DMS153 (cell line): ENCODE measurements at regions not wholly inside any gene's neighbourhood (a gene's known extent, or its start where the extent isn't known, plus 50 kb on each side); places are given as distances from the start of the nearest gene placed in this dataset.
"Not testable (repeated sequence)": the region's sequence is repeated elsewhere in the genome, so short reads cannot be mapped to it uniquely, and the experiment has no call there.

Experiments used
- DNase-seq: peaks from one replicate; lab custom pipeline; 2025; lab: John Stamatoyannopoulos, UW

DNA sequence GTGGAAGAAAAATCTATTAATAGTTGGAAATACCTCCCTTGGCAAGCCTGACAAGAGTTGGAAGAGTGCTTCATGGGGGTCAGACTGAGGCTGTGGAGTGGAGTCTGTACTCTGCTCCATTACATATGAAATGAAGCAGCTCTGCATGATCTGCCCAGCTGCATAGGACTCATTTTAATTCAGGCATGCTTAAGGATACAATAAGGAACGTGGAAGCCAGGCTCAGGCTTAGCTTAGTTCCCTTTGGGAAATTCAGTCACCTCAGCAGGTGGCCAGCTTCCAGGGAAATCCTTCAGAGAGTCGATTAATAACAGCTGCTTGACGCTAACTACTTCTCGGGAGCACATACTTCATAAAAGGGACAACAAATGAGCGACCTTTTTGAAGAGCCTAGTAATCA, 1672.9 kb upstream of the WWC1 start:
- DNase-seq, result no peak

DNA sequence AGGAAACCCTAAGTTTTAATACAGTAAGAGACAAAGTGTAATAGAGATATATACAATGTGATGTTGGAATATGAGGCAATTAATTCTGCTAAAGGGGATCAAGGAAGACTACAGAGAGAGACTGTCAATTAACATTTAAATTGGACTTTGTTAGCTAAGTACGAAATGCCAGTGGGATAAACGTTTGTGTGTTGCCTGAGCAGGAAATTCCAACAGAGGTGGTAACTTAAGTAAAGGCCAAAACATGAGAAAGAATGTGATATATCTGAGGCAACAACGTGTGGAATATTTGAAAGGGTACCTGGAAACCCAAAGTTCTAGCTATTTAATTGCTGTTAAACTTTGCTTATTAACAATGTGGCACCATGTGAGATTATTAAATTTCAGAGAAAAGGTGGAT, 1666.9 kb upstream of the WWC1 start:
- no peak for DNase-seq

- no peak for DNase-seq
Measured at GRCh38 chr5:166625210-166625865, 1666.1 kb upstream of the WWC1 start.

GRCh38 chr5:166637295-166637694, 1654.2 kb upstream of the WWC1 start:
- no peak for DNase-seq

- no peak for DNase-seq
Measured at GRCh38 chr5:166639151-166639550, 1652.3 kb upstream of the WWC1 start.

GRCh38 chr5:166640136-166640535, 1651.3 kb upstream of the WWC1 start:
- DNase-seq, result not testable (repeated sequence)

DNA sequence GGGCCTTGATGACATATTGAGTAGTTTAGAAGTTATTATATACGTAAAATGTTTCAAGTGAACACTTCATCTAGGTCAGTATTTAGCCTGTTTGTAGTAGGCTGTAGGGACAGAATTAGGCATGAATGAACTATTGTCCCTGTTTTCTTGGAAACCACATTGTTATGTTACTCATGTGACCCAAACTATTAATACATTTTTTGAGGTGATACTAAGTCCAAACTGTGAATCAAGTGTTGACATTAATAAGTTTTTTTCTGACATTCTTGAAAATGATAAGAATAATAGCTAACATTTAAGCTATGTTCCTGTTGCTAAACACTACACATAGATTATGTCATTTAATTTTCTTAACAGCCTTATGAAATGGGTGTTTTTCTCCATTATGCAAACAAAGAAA, 1642.7 kb upstream of the WWC1 start:
- DNase-seq, result no peak

- no peak for DNase-seq
Measured at GRCh38 chr5:166649676-166650075, 1641.8 kb upstream of the WWC1 start.

GRCh38 chr5:166651234-166651633, 1640.2 kb upstream of the WWC1 start:
- no peak for DNase-seq

- DNase-seq, result no peak
Measured at GRCh38 chr5:166671811-166672210, 1619.6 kb upstream of the WWC1 start.

GRCh38 chr5:166672431-166672830, 1619.0 kb upstream of the WWC1 start:
- no peak for DNase-seq

GRCh38 chr5:166677891-166678290, 1613.6 kb upstream of the WWC1 start:
- no peak for DNase-seq

DNA sequence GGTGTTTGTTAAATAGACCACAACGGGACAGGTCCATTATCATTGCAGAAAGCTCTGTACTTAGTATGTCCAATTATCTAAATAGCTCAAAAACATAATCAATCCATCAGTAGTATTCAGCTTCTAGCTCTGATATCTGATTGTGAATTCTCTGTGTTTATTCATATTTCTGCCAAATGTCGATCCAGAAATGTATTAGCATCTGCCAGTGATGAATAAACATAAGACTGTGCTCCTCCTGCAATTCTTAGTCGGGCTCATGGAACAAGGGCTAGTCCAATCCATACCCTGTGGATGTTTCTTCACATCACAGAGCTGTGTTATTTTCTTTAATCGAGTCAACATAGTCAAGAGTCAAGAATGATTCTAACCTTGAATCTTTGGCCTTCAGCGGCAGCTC, 1612.1 kb upstream of the WWC1 start:
- DNase-seq, result no peak

DNA sequence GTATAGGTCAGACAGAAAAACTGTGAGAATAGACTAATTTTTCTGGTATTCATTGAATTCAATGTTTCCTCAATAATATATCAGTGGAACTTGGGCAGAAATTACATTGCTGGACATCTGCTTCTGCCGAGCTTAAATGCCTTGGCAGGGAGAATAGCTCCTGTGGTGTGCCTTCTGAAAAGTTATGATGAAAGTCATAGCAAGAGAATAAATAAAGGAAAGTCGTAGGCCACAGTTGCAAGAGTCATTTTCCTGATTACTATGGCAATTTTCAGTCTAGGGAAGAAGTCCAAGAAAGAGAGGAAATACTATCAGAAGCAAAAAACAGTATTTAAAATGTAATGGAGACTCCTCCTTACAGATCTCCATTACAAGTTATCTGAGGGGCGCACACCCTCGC, 1596.1 kb upstream of the WWC1 start:
- DNase-seq, result no peak

- no peak for DNase-seq
Measured at GRCh38 chr5:166708291-166708690, 1583.2 kb upstream of the WWC1 start.

DNA sequence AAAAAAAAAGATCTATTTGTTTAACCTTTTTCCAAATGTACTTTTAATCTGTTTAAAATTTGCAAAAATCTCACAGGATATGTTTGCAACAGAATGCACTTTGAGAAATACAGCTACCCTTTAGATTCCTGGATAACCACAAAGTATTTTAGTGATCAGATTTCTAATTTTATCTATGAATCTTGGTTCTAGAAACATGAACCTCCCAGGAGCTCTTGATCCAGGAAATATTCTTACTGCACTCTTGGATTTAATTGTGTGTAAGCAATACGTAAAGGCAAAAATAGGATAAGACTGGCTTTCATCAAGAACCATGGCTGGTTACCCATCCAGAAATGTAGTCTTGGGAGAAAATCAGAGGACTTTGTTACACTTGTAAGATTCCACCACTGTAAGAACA, 1581.8 kb upstream of the WWC1 start:
- DNase-seq, result no peak

GRCh38 chr5:166710271-166710670, 1581.2 kb upstream of the WWC1 start:
- no peak for DNase-seq

- DNase-seq, result no peak
Measured at GRCh38 chr5:166712447-166713185, 1578.8 kb upstream of the WWC1 start.

GRCh38 chr5:166713295-166713694, 1578.2 kb upstream of the WWC1 start:
- DNase-seq, result no peak

DNA sequence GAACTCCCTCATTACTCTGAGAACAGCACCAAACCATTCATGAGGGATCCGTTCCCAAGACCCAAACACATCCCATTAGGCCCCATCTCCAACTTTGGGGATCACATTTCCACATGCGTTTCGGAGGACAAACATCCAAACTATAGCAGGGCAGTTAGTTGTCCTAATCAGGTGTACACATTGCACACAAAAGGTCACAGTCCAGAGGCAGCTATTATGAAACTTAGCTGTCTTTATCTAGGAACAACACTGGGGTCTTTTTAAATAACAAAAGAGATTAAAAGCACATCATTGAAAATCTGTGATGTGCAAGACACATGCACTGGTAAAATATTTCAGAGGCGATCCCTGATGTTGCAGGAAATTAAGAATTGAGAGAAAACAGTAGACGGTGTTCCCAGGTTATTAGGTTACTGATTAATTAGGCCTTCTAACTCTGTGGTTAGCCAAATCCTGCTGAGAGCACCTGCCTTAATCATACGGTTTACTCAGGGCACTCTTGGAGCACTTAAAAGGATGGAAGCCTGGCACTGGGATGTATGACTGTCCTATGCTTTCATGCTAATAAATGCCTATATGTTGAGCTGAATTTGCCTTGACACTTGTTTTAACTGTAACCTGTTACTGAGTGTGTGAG, 1574.5 kb upstream of the WWC1 start:
- DNase-seq, result peak; percentile 9

GRCh38 chr5:166719991-166720390, 1571.5 kb upstream of the WWC1 start:
- no peak for DNase-seq

- no peak for DNase-seq
Measured at GRCh38 chr5:166722939-166723338, 1568.5 kb upstream of the WWC1 start.

DNA sequence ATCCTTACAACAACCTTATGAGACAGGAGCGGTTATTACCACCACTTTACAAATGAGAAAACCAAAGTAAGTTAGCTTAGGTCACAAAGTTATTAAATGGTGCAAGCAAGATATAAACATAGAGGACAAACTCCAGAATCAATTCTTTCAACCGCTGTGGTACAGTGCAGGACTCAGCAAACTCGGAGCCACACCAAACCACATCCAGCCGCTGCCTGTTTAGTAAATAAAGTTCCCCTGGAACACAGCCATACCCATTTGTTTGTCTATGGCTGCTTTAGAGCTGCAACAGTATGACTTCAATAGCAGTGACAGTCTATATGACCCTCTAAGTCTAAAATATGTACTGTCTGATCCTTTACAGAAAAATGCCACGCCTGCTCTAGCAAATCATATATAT, 1567.2 kb upstream of the WWC1 start:
- DNase-seq, result peak; percentile 20
